ENCODE measurements at regions not wholly inside any gene's neighbourhood (a gene's known extent, or its start where the extent isn't known, plus 50 kb on each side); places are given as distances from the start of the nearest gene placed in this dataset.

GRCh38 chr11:97269527-97269926, 879.7 kb downstream of the JRKL start:
- Histone ChIP-seq H3K4me1 (ENCODE audit: control insufficient read depth in 1 of 2, insufficient read depth in 2 of 2, low read length in 2 of 2) (no peaks in the 10 kb centered on the region), H3K27ac (ENCODE audit: low read depth in 1 of 2, low read length in 2 of 2) (no peak overlapping the region), H3K79me2 (ENCODE audit: insufficient read depth, low read length) (no peaks in the 10 kb centered on the region), H3K4me2 (replicated peaks; ENCODE audit: extremely low read depth, low read length, poor library complexity, severe bottlenecking) (no peak overlapping the region), H4K20me1 (ENCODE audit: insufficient read depth, low read length) (no peaks in the 10 kb centered on the region), H3K27me3 (ENCODE audit: control insufficient read depth in 2 of 2, insufficient read depth in 2 of 2, low read length in 2 of 2) (no peaks in the 10 kb centered on the region), H3K9ac (ENCODE audit: insufficient read depth, low read length, poor library complexity, severe bottlenecking) (no peak overlapping the region), H2AFZ (ENCODE audit: insufficient read depth, low read depth, low read length, poor library complexity, severe bottlenecking) (no peak overlapping the region), H3K36me3 (replicated peaks in 1 of 2; ENCODE audit: control insufficient read depth in 1 of 2, insufficient read depth in 2 of 2, low read length in 2 of 2) (no peaks in the 10 kb centered on the region), H3K9me3 (replicated peaks in 1 of 2; ENCODE audit: control insufficient read depth in 1 of 2, insufficient read depth in 1 of 2, low read length in 2 of 2) (peaks cover 12 to 14% of the 10 kb centered on the region in 2 donors), H3K4me3 (replicated peaks in 1 of 3; ENCODE audit: low read depth in 2 of 3, low read length in 3 of 3) (no peak overlapping the region)
- no peaks in the 10 kb centered on the region for H3K36me3 Mint-ChIP-seq
- H3K9me3 Mint-ChIP-seq = peaks cover under 1 to 17% (median 9%) of the 10 kb centered on the region in 7 donors
- no peak overlapping the region for H3K4me3 Mint-ChIP-seq
- H3K4me1 Mint-ChIP-seq = no peaks in the 10 kb centered on the region
- intact Hi-C loops (cut with micrococcal nuclease) = no loop called here
- H3K27ac Mint-ChIP-seq = no peak overlapping the region
- TF ChIP-seq CTCF (IDR thresholded peaks at IDR 0.05) = no peak
- no peak for DNase-seq
- WGBS (ENCODE audit: insufficient coverage) = no CpG with 5 or more reads among the region's 4 CpGs
- H3K27me3 Mint-ChIP-seq (ENCODE audit: low read depth in 3 of 3) = no peaks in the 10 kb centered on the region

DNA sequence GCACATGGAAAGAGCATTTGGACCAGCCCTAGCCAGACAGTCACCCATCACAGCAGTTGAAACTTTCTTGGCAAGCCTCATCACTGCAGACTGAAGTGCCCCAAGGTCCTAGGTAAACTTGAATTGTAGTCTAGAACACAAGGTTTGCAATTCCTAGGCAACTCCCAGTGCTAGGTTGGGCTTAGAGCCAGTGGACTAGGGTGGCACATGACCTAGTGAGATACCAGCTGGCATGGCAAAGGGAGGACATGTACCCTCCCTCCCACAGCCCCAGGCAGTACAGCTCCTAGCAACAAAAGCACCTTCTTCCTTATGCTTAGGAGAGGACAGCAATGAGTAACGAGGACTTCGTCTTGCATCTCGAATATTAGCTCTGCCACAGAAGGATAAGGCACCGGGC, 889.5 kb downstream of the JRKL start:
- H3K4me2 ChIP-seq (replicated peaks; ENCODE audit: extremely low read depth, low read length, poor library complexity, severe bottlenecking) = no peak overlapping the region
- H3K4me3 ChIP-seq (replicated peaks in 1 of 3; ENCODE audit: low read depth in 2 of 3, low read length in 3 of 3) = no peak overlapping the region
- H3K79me2 ChIP-seq (ENCODE audit: insufficient read depth, low read length) = no peaks in the 10 kb centered on the region
- H3K27ac ChIP-seq (ENCODE audit: low read depth in 1 of 2, low read length in 2 of 2) = no peak overlapping the region
- intact Hi-C loops (cut with micrococcal nuclease) = no loop called here
- H2AFZ ChIP-seq (ENCODE audit: insufficient read depth, low read depth, low read length, poor library complexity, severe bottlenecking) = no peak overlapping the region
- no peaks in the 10 kb centered on the region for H4K20me1 ChIP-seq (ENCODE audit: insufficient read depth, low read length)
- no peaks in the 10 kb centered on the region for H3K36me3 ChIP-seq (replicated peaks in 1 of 2; ENCODE audit: control insufficient read depth in 1 of 2, insufficient read depth in 2 of 2, low read length in 2 of 2)
- H3K27ac Mint-ChIP-seq = no peak overlapping the region
- TF ChIP-seq CTCF (IDR thresholded peaks at IDR 0.05) = no peak
- H3K9me3 Mint-ChIP-seq = peaks cover 0 to 12% (median 9%) of the 10 kb centered on the region in 7 donors
- no peaks in the 10 kb centered on the region for H3K4me1 Mint-ChIP-seq
- no peaks in the 10 kb centered on the region for H3K4me1 ChIP-seq (ENCODE audit: control insufficient read depth in 1 of 2, insufficient read depth in 2 of 2, low read length in 2 of 2)
- H3K36me3 Mint-ChIP-seq = no peaks in the 10 kb centered on the region
- no peak overlapping the region for H3K4me3 Mint-ChIP-seq
- H3K9ac ChIP-seq (ENCODE audit: insufficient read depth, low read length, poor library complexity, severe bottlenecking) = no peak overlapping the region
- H3K27me3 Mint-ChIP-seq (ENCODE audit: low read depth in 3 of 3) = no peaks in the 10 kb centered on the region
- H3K9me3 ChIP-seq (replicated peaks in 1 of 2; ENCODE audit: control insufficient read depth in 1 of 2, insufficient read depth in 1 of 2, low read length in 2 of 2) = peaks cover 12 to 20% of the 10 kb centered on the region in 2 donors
- H3K27me3 ChIP-seq (ENCODE audit: control insufficient read depth in 2 of 2, insufficient read depth in 2 of 2, low read length in 2 of 2) = no peaks in the 10 kb centered on the region
- DNase-seq = no peak
- WGBS (ENCODE audit: insufficient coverage) = 100% methylated on average over 1 of the region's 4 CpGs

Data from CD14-positive monocyte (primary cell).